ENCODE measurements at regions not wholly inside any gene's neighbourhood (a gene's known extent, or its start where the extent isn't known, plus 50 kb on each side); places are given as distances from the start of the nearest gene placed in this dataset.

- no peak overlapping the region for H3K4me3 ChIP-seq (ENCODE audit: low read depth, low read length)
- ChIA-PET POLR2A (no interaction called here), CTCF (interaction anchor here (2.0 kb wide), 1 partner anchor 14 kb away, joined by 6 read pairs; no protein-coding TSS in a partner anchor)
- TF ChIP-seq, protein P1, sequence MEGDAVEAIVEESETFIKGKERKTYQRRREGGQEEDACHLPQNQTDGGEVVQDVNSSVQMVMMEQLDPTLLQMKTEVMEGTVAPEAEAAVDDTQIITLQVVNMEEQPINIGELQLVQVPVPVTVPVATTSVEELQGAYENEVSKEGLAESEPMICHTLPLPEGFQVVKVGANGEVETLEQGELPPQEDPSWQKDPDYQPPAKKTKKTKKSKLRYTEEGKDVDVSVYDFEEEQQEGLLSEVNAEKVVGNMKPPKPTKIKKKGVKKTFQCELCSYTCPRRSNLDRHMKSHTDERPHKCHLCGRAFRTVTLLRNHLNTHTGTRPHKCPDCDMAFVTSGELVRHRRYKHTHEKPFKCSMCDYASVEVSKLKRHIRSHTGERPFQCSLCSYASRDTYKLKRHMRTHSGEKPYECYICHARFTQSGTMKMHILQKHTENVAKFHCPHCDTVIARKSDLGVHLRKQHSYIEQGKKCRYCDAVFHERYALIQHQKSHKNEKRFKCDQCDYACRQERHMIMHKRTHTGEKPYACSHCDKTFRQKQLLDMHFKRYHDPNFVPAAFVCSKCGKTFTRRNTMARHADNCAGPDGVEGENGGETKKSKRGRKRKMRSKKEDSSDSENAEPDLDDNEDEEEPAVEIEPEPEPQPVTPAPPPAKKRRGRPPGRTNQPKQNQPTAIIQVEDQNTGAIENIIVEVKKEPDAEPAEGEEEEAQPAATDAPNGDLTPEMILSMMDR (IDR thresholded peaks at IDR 0.05; ENCODE audit: insufficient read depth, low read length, missing control alignments): no peak
- no peak for DNase-seq (ENCODE audit: low read depth, low spot score)
These were observed 71.4 kb downstream of the ADRB2 start for GRCh38 chr5:148897842-148898241.

DNA sequence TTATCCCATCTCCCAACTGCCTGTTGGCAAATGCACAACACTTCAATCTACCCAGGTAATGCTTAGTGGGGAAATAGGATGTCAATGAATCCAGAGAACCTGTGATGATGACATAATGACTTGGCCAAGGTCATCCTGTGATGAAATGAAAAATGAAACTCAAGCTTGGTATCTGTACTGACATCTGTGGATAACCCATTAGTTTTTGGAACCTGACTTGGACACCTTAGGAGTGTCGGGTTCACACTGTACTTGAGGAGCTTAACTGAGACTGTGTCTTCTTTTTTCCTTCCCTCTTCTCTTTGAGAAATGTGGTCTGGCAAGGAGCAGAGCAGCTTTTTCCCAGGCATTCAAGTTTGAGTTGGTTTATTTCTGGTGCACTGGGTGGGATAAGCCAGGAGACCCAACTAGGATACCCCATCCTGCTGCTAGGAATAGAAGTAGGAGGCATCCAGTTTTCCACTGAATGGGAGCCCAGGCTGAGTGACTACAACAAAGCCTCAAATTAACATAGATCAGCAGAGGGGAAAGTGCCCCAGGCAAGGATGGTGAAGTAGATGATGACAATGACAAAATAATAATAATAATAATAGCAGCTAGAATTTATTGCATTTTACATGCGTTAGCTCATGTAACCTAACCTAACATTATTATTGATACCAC, 72.1 kb downstream of the ADRB2 start:
- no peak overlapping the region for H3K4me3 ChIP-seq (ENCODE audit: low read depth, low read length)

DNA sequence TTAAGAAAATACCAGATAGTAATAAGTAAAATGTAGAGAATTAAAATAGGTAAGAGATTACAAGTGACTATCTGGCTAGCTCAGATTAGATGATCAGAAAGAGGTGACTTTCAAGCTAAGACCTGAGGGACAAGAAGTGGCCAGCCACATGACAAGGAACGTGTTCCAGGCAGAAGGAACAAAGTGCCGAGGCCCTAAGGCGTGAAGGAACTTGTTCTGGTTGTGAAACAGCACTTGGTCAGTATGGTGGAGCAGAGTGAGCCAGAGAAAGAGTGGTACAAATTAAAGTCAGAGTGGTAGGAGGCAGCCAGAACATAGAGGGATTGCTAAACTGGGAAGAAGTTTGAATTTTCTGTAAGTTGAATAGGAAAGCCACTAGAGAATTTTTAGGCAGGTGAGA, 73.6 kb downstream of the ADRB2 start:
- ChIA-PET CTCF (no interaction called here), POLR2A (no interaction called here)
- DNase-seq (ENCODE audit: low read depth, low spot score): no peak
- TF ChIP-seq, protein P1 (IDR thresholded peaks at IDR 0.05; ENCODE audit: insufficient read depth, low read length, missing control alignments): no peak
- H3K4me3 ChIP-seq (ENCODE audit: low read depth, low read length): no peak overlapping the region

More for the DNA sequence above, 72.1 kb downstream of the ADRB2 start:
- CTCF ChIA-PET: interaction anchor here (2.0 kb wide), 1 partner anchor 13 kb away, joined by 6 read pairs; no protein-coding TSS in a partner anchor
- TF ChIP-seq, protein P1 (IDR thresholded peaks at IDR 0.05; ENCODE audit: insufficient read depth, low read length, missing control alignments): no peak
- POLR2A ChIA-PET: no interaction called here
- DNase-seq (ENCODE audit: low read depth, low spot score): no peak

DNA sequence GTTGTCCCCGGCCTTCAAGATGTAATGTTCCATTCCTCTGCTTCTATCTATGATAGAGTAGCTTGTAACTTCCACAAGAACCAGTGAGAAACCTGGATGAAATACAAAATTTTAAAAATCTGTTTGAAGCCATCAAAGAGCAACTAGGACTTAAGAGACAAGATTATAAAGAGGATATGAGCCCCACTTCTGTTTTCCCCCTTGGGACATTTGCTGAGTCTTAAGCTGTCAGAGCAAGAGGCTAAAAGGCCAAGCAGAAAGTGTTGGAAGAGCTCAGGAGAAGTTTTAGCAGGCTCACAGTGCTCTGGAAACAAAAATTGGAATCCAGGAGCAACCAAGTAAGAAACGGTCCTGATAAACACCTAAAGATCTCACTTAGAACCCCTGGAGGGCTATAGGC, 76.1 kb downstream of the ADRB2 start:
- ChIA-PET CTCF (interaction anchor here (0.7 kb wide), 1 partner anchor 133 kb away, joined by 3 read pairs; no protein-coding TSS in a partner anchor), POLR2A (no interaction called here)
- H3K4me3 ChIP-seq (ENCODE audit: low read depth, low read length): no peak overlapping the region
- TF ChIP-seq, protein P1 (IDR thresholded peaks at IDR 0.05; ENCODE audit: insufficient read depth, low read length, missing control alignments): no peak
- no peak for DNase-seq (ENCODE audit: low read depth, low spot score)

DNA sequence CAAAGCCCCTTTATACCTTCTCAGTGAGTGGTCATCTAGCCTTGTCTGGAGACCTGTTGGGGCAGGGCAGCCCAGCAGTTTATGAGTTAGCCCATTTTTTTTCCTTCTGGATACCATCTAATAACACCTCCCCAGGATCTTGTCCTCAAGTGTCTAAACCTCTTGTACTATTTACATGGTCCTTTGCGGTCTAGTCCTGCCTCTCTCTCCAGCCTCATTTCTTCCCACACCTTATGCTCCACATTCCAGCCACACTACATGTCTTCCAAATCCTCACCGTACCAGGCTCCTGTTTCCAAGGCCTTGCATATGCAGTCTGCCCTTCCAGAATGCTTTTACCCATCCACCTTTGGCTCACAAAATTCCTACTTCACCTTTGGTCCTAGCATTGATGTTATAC, 77.2 kb downstream of the ADRB2 start:
- ChIA-PET CTCF (interaction anchor here (1.2 kb wide), 1 partner anchor 132 kb away, joined by 3 read pairs; no protein-coding TSS in a partner anchor), POLR2A (no interaction called here)

DNA sequence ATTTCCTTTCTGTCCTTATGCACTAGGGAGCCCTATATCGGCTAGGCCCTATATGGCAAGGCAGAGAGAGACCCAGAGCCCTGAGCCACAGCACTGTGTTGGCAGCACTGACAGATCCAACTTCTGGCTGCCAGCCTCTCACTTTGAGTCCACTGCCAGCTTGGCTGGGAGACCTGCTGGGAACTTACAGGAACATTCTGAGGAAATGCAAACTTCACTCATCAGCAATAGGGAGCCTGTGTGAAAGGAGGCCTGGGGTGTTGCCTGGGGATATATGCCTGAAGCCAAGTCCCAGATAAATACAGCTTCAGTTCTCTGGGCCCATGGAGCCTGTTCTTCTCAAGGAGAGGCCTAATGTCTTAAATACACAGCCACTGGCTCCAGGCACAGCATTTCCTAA, 78.0 kb downstream of the ADRB2 start:
- CTCF ChIA-PET: interaction anchor here (1.2 kb wide), 1 partner anchor 131 kb away, joined by 3 read pairs; no protein-coding TSS in a partner anchor
- DNase-seq (ENCODE audit: low read depth, low spot score): no peak
- POLR2A ChIA-PET: no interaction called here
- TF ChIP-seq, protein P1 (IDR thresholded peaks at IDR 0.05; ENCODE audit: insufficient read depth, low read length, missing control alignments): no peak
- no peak overlapping the region for H3K4me3 ChIP-seq (ENCODE audit: low read depth, low read length)

More for the DNA sequence above, 77.2 kb downstream of the ADRB2 start:
- TF ChIP-seq, protein P1 (IDR thresholded peaks at IDR 0.05; ENCODE audit: insufficient read depth, low read length, missing control alignments): no peak
- H3K4me3 ChIP-seq (ENCODE audit: low read depth, low read length): no peak overlapping the region
- no peak for DNase-seq (ENCODE audit: low read depth, low spot score)
